Keratinocyte (primary cell): ENCODE measurements at regions not wholly inside any gene's neighbourhood (a gene's known extent, or its start where the extent isn't known, plus 50 kb on each side); places are given as distances from the start of the nearest gene placed in this dataset.
"Not testable (repeated sequence)": the region's sequence is repeated elsewhere in the genome, so short reads cannot be mapped to it uniquely, and the experiment has no call there.

Experiments
- DNase-seq: peaks from one replicate; pipeline ENCODE4 v3.0.0-alpha.2; 2011; ENCODE audit warnings: low read depth, missing footprints, low spot score
- FAIRE-seq: peaks from 2 replicates; lab custom pipeline; 2011; peaks lifted over from hg19 to GRCh38; lab: Jason Lieb, UNC
- H2AFZ ChIP-seq: 2 replicates; pipeline ENCODE4 v1.6.0; 2012; ENCODE audit warnings: low read length, control low read depth, inconsistent platforms; ENCODE audit not compliant: control insufficient read depth
- H3K27ac ChIP-seq: 2 replicates; pipeline ENCODE4 v1.5.1; 2011; ENCODE audit warnings: low read length; ENCODE audit not compliant: control insufficient read depth, insufficient read depth
- H3K27me3 ChIP-seq: 3 replicates; pipeline ENCODE4 v1.6.0; 2011; ENCODE audit warnings: low read length; ENCODE audit not compliant: control insufficient read depth, insufficient read depth; ENCODE audit errors: extremely low read depth
- H3K36me3 ChIP-seq, 2 experiments: 2 replicates in 1 of 2; 3 replicates in 1 of 2; pipeline ENCODE4 v1.5.1; 2011; ENCODE audit warnings: low read length in 2 of 2, mild to moderate bottlenecking in 1 of 2; ENCODE audit not compliant: control insufficient read depth in 2 of 2, insufficient read depth in 2 of 2; ENCODE audit errors: extremely low read depth in 1 of 2
- H3K4me1 ChIP-seq: 3 replicates; pipeline ENCODE4 v1.5.1; 2011; ENCODE audit warnings: low read length; ENCODE audit not compliant: control insufficient read depth, insufficient read depth; ENCODE audit errors: extremely low read depth
- H3K4me2 ChIP-seq: 3 replicates; pipeline ENCODE4 v1.6.0; 2011; ENCODE audit warnings: low read depth, low read length; ENCODE audit not compliant: control insufficient read depth, insufficient read depth; ENCODE audit errors: extremely low read depth
- H3K4me3 ChIP-seq, 3 experiments: fragments of 200-600 bp in 1 of 3; sonication (generic) in 1 of 3; 2 replicates in 2 of 3; 3 replicates in 1 of 3; pipeline ENCODE4 v1.5.1; 2011 to 2016; ENCODE audit warnings: low read length in 3 of 3, mild to moderate bottlenecking in 3 of 3, control low read depth in 2 of 3, inconsistent platforms in 1 of 3, low read depth in 1 of 3, mixed read lengths in 1 of 3, mixed run types in 1 of 3, moderate library complexity in 1 of 3; ENCODE audit not compliant: control insufficient read depth in 2 of 3, insufficient read depth in 2 of 3; ENCODE audit errors: extremely low read depth in 1 of 3
- H3K79me2 ChIP-seq: 2 replicates; pipeline ENCODE4 v1.6.0; 2012; ENCODE audit warnings: low read length; ENCODE audit not compliant: control insufficient read depth, insufficient read depth
- H3K9ac ChIP-seq: 3 replicates; pipeline ENCODE4 v1.6.0; 2011; ENCODE audit warnings: low read length; ENCODE audit not compliant: control insufficient read depth, insufficient read depth; ENCODE audit errors: extremely low read depth
- H3K9me1 ChIP-seq: 3 replicates; pipeline ENCODE4 v1.6.0; 2011; ENCODE audit warnings: low read length; ENCODE audit not compliant: control insufficient read depth, insufficient read depth; ENCODE audit errors: extremely low read depth
- H3K9me3 ChIP-seq: 2 replicates; pipeline ENCODE4 v1.5.1; 2012; ENCODE audit warnings: low read depth, low read length; ENCODE audit not compliant: control insufficient read depth
- H4K20me1 ChIP-seq: 3 replicates; pipeline ENCODE4 v1.6.0; 2011; ENCODE audit warnings: low read length; ENCODE audit not compliant: control insufficient read depth, insufficient read depth; ENCODE audit errors: extremely low read depth
- CTCF ChIP-seq, 3 experiments: IDR thresholded peaks in 1 of 3; conservative IDR thresholded peaks in 1 of 3; optimal IDR thresholded peaks in 1 of 3; 2 replicates in 2 of 3; 3 replicates in 1 of 3; pipeline versions ENCODE3 to v1.5.1; 2011; ENCODE audit warnings: low read length in 3 of 3, mild to moderate bottlenecking in 3 of 3, moderate library complexity in 2 of 3, control low read depth in 1 of 3, inconsistent platforms in 1 of 3; ENCODE audit not compliant: insufficient read depth in 2 of 3; ENCODE audit errors: extremely low read depth in 1 of 3
- EZH2 ChIP-seq: IDR thresholded peaks from one replicate; pipeline ENCODE4 v1.6.1; 2012; ENCODE audit warnings: inconsistent platforms, mild to moderate bottlenecking, low read length, moderate library complexity
- dilution Hi-C: fragments of 300-500 bp; cut with MboI; formaldehyde crosslinking; loops from one replicate; pipeline ENCODE4 v1.7.0; 2020; ENCODE audit warnings: low sequenced_read_pairs; ENCODE audit not compliant: extremely low pct_ligation_motif_present

GRCh38 chr14:105639969-105640931 lies 113.9 kb downstream of the TMEM121 start:
- H3K9me1 ChIP-seq, H3K27me3 ChIP-seq, H3K27ac ChIP-seq, H3K4me3 ChIP-seq, H3K9ac ChIP-seq, dilution Hi-C loops, H3K36me3 ChIP-seq, H3K4me2 ChIP-seq, H3K79me2 ChIP-seq, H3K4me1 ChIP-seq, H3K9me3 ChIP-seq, FAIRE-seq, H4K20me1 ChIP-seq, DNase-seq, H2AFZ ChIP-seq: not testable (repeated sequence)

- Histone ChIP-seq H3K4me1 (no peaks in the 10 kb centered on the region), H3K4me2 (no peak overlapping the region), H2AFZ (no peak overlapping the region), H3K9ac (no peak overlapping the region), H3K9me3 (peaks cover 7% of the 10 kb centered on the region), H3K36me3 (no peaks in the 10 kb centered on the region), H3K27me3 (no peaks in the 10 kb centered on the region), H3K27ac (no peak overlapping the region), H4K20me1 (no peaks in the 10 kb centered on the region), H3K4me3 (no peak overlapping the region), H3K9me1 (no peaks in the 10 kb centered on the region), H3K79me2 (no peaks in the 10 kb centered on the region)
- TF ChIP-seq EZH2 (no peak), CTCF (optimal IDR thresholded peaks at IDR 0.05 in 1 of 3, IDR thresholded peaks at IDR 0.05 in 1 of 3, conservative IDR thresholded peaks at IDR 0.05 in 1 of 3; ENCODE audit: extremely low read depth in 1 of 3, insufficient read depth in 2 of 3, low read length in 3 of 3) (no peak)
- dilution Hi-C loops, result no loop called here
- no peak for FAIRE-seq
- no peak for DNase-seq
These were observed 114.9 kb downstream of the TMEM121 start for GRCh38 chr14:105641075-105641937.

GRCh38 chr14:105641951-105642350 lies 115.6 kb downstream of the TMEM121 start:
- H3K4me2 ChIP-seq, H3K79me2 ChIP-seq, H3K4me1 ChIP-seq, dilution Hi-C loops, H3K9me1 ChIP-seq, H3K27ac ChIP-seq, DNase-seq, H3K36me3 ChIP-seq, H2AFZ ChIP-seq, H3K9me3 ChIP-seq, H3K9ac ChIP-seq, H3K27me3 ChIP-seq, H4K20me1 ChIP-seq, FAIRE-seq, H3K4me3 ChIP-seq: not testable (repeated sequence)

GRCh38 chr14:105642486-105642885 lies 116.1 kb downstream of the TMEM121 start:
- H4K20me1 ChIP-seq, DNase-seq, H2AFZ ChIP-seq, H3K27ac ChIP-seq, H3K4me3 ChIP-seq, H3K4me1 ChIP-seq, H3K27me3 ChIP-seq, dilution Hi-C loops, H3K9me3 ChIP-seq, H3K79me2 ChIP-seq, FAIRE-seq, H3K9ac ChIP-seq, H3K9me1 ChIP-seq, H3K4me2 ChIP-seq, H3K36me3 ChIP-seq: not testable (repeated sequence)
